ENCODE measurements at regions not wholly inside any gene's neighbourhood (a gene's known extent, or its start where the extent isn't known, plus 50 kb on each side); places are given as distances from the start of the nearest gene placed in this dataset.
"Not testable (repeated sequence)": the region's sequence is repeated elsewhere in the genome, so short reads cannot be mapped to it uniquely, and the experiment has no call there.

- no peak for DNase-seq (ENCODE audit: low spot score)
Observed at GRCh38 chr6:53446151-53446550, 97.4 kb upstream of the ELOVL5 start.

GRCh38 chr6:53441761-53442160, 93.0 kb upstream of the ELOVL5 start:
- no peak for DNase-seq (ENCODE audit: low spot score)

GRCh38 chr6:53441035-53441493, 92.3 kb upstream of the ELOVL5 start:
- no peak for DNase-seq (ENCODE audit: low spot score)

GRCh38 chr6:53440336-53440945, 91.7 kb upstream of the ELOVL5 start:
- no peak for DNase-seq (ENCODE audit: low spot score)

GRCh38 chr6:53439556-53439955, 90.8 kb upstream of the ELOVL5 start:
- no peak for DNase-seq (ENCODE audit: low spot score)

- DNase-seq (ENCODE audit: low spot score): peak; percentile 59
Observed at GRCh38 chr6:53437557-53438202, 88.9 kb upstream of the ELOVL5 start.

GRCh38 chr6:53436526-53437303, 88.0 kb upstream of the ELOVL5 start:
- no peak for DNase-seq (ENCODE audit: low spot score)

GRCh38 chr6:53433951-53434285, 85.2 kb upstream of the ELOVL5 start:
- no peak for DNase-seq (ENCODE audit: low spot score)

GRCh38 chr6:53433261-53433950, 84.7 kb upstream of the ELOVL5 start:
- DNase-seq (ENCODE audit: low spot score): no peak

- peak; percentile 32 for DNase-seq (ENCODE audit: low spot score)
Observed at GRCh38 chr6:53432318-53433161, 83.8 kb upstream of the ELOVL5 start.

- no peak for DNase-seq (ENCODE audit: low spot score)
Observed at GRCh38 chr6:53431704-53432103, 83.0 kb upstream of the ELOVL5 start.

- DNase-seq (ENCODE audit: low spot score): no peak
Observed at GRCh38 chr6:53429401-53429800, 80.7 kb upstream of the ELOVL5 start.

GRCh38 chr6:53428886-53429285, 80.1 kb upstream of the ELOVL5 start:
- DNase-seq (ENCODE audit: low spot score): no peak

- no peak for DNase-seq (ENCODE audit: low spot score)
Observed at GRCh38 chr6:53426667-53427270, 78.0 kb upstream of the ELOVL5 start.

- no peak for DNase-seq (ENCODE audit: low spot score)
Observed at GRCh38 chr6:53426117-53426516, 77.4 kb upstream of the ELOVL5 start.

GRCh38 chr6:53424976-53425718, 76.4 kb upstream of the ELOVL5 start:
- no peak for DNase-seq (ENCODE audit: low spot score)

- DNase-seq (ENCODE audit: low spot score): no peak
Observed at GRCh38 chr6:53424300-53424699, 75.5 kb upstream of the ELOVL5 start.

- DNase-seq (ENCODE audit: low spot score): not testable (repeated sequence)
Observed at GRCh38 chr6:53423560-53423959, 74.8 kb upstream of the ELOVL5 start.

- no peak for DNase-seq (ENCODE audit: low spot score)
Observed at GRCh38 chr6:53419026-53419425, 70.3 kb upstream of the ELOVL5 start.

- no peak for DNase-seq (ENCODE audit: low spot score)
Observed at GRCh38 chr6:53418288-53418687, 69.5 kb upstream of the ELOVL5 start.

- DNase-seq (ENCODE audit: low spot score): no peak
Observed at GRCh38 chr6:53417141-53417540, 68.4 kb upstream of the ELOVL5 start.
